HepG2 (cell line): ENCODE measurements at regions not wholly inside any gene's neighbourhood (a gene's known extent, or its start where the extent isn't known, plus 50 kb on each side); places are given as distances from the start of the nearest gene placed in this dataset.

Source experiments
- ARID5B ChIP-seq: IDR thresholded peaks from 2 replicates; pipeline ENCODE4 v1.4.0; 2020; ENCODE audit warnings: mild to moderate bottlenecking, missing genetic modification reagents
- ATRX ChIP-seq: sonication (generic); formaldehyde crosslinking; IDR thresholded peaks from 2 replicates; pipeline ENCODE4 v1.4.0; 2020; ENCODE audit warnings: missing genetic modification reagents, borderline replicate concordance
- EED ChIP-seq: sonication (generic); formaldehyde crosslinking; IDR thresholded peaks from 2 replicates; pipeline ENCODE4 v1.5.0; 2020; ENCODE audit warnings: mild to moderate bottlenecking, missing genetic modification reagents
- HMGXB4 ChIP-seq, 2 experiments: sonication (generic) in 1 of 2; formaldehyde crosslinking in 1 of 2; IDR thresholded peaks; 2 replicates each; pipeline versions ENCODE4 v1.4.0 to v1.6.1; 2018 to 2020; ENCODE audit warnings: missing genetic modification reagents in 2 of 2, borderline replicate concordance in 1 of 2, low read depth in 1 of 2, mild to moderate bottlenecking in 1 of 2, missing biosample characterization in 1 of 2
- RCOR2 ChIP-seq: IDR thresholded peaks from 2 replicates; pipeline ENCODE4 v1.6.1; 2016; ENCODE audit warnings: missing biosample characterization, missing genetic modification reagents
- STAG1 ChIP-seq: sonication (generic); formaldehyde crosslinking; IDR thresholded peaks from 2 replicates; pipeline ENCODE4 v1.4.0; 2020; ENCODE audit warnings: missing genetic modification reagents
- TFE3 ChIP-seq: IDR thresholded peaks from 2 replicates; pipeline ENCODE4 v1.6.1; 2016
- ZNF558 ChIP-seq: sonication (generic); formaldehyde crosslinking; IDR thresholded peaks from 2 replicates; pipeline ENCODE4 v1.9.0; 2022; ENCODE audit warnings: mild to moderate bottlenecking, missing genetic modification reagents, borderline replicate concordance
- TF ChIP-seq, protein P1 (sequence below): sonication (generic); formaldehyde crosslinking; IDR thresholded peaks from 2 replicates; pipeline ENCODE4 v1.4.0; 2020; ENCODE audit warnings: missing genetic modification reagents

DNA sequence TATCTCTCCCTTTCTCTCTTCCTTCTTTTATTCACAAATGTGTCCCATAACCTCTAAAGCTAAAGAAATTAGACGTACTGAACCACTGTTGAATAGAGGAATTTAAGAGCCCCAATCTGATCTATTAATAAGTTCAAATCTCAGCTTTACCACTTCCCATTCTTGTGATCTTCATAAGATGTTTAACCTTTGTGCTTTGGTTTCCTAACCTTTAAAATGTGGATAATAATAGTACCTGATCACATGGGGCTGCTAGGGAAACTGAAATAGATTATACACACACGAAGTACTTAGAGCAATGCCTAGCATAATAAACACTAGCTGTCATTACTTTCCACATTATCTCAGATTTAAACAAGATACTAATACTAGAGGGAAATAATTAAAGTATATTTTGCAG lies 324.3 kb upstream of the SEMA6A start (continued):
- TF ChIP-seq HMGXB4 (CRISPR knock-in tag; IDR thresholded peaks at IDR 0.05; ENCODE audit: borderline replicate concordance in 1 of 2, low read depth in 1 of 2) (no peak), EED (CRISPR knock-in tag) (no peak), STAG1 (CRISPR knock-in tag) (no peak), ZNF558 (no peak), RCOR2 (CRISPR knock-in tag) (no peak), TFE3 (CRISPR knock-in tag) (no peak), ARID5B (CRISPR knock-in tag) (no peak), ATRX (CRISPR knock-in tag) (no peak)
- TF ChIP-seq, protein P1, sequence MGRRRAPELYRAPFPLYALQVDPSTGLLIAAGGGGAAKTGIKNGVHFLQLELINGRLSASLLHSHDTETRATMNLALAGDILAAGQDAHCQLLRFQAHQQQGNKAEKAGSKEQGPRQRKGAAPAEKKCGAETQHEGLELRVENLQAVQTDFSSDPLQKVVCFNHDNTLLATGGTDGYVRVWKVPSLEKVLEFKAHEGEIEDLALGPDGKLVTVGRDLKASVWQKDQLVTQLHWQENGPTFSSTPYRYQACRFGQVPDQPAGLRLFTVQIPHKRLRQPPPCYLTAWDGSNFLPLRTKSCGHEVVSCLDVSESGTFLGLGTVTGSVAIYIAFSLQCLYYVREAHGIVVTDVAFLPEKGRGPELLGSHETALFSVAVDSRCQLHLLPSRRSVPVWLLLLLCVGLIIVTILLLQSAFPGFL (CRISPR knock-in tag) = no peak
- TF ChIP-seq, all 625 proteins: peak for 0
